Panc1 (cell line): ENCODE measurements at regions not wholly inside any gene's neighbourhood (a gene's known extent, or its start where the extent isn't known, plus 50 kb on each side); places are given as distances from the start of the nearest gene placed in this dataset.

Experiments
- POLR2AphosphoS5 ChIP-seq: IDR thresholded peaks from 2 replicates; pipeline ENCODE4 v1.6.1; 2012; ENCODE audit warnings: mild to moderate bottlenecking, low read depth, low read length, moderate library complexity
- TF ChIP-seq, protein P1 (sequence below): fragments of 450-650 bp; IDR thresholded peaks from 2 replicates; pipeline ENCODE4 v1.5.1; 2017; ENCODE audit warnings: mild to moderate bottlenecking

DNA sequence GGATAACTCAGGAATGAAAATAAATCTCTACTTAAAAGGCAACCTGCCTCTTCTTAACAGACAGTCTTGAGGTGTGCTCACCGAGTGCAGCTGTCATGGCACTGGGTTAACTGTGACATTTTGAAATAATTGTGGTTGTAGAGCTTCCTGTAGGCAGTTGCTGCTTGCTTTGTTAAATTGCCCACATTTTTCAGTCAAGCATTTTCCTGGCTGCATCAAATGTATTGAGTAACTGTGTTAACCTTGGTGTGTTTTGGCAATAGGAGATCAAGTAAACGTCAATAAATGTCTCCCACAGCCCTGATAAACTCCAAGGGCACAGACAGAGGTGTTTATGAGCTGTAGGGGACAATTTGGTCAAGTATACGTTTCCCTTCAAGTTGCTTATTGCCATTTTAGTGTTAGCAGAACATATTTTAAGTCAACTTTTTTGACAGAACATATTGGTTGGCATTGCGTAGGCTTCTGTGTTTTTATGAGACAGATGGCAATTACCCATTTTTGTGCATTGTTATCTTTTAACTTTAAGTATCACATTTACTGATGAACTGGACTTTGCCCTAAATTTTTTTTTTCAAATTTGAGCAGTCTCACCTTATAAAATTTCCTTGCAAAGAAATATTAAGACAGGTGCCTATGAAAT, 527.4 kb downstream of the C4orf33 start:
- TF ChIP-seq, protein P1, sequence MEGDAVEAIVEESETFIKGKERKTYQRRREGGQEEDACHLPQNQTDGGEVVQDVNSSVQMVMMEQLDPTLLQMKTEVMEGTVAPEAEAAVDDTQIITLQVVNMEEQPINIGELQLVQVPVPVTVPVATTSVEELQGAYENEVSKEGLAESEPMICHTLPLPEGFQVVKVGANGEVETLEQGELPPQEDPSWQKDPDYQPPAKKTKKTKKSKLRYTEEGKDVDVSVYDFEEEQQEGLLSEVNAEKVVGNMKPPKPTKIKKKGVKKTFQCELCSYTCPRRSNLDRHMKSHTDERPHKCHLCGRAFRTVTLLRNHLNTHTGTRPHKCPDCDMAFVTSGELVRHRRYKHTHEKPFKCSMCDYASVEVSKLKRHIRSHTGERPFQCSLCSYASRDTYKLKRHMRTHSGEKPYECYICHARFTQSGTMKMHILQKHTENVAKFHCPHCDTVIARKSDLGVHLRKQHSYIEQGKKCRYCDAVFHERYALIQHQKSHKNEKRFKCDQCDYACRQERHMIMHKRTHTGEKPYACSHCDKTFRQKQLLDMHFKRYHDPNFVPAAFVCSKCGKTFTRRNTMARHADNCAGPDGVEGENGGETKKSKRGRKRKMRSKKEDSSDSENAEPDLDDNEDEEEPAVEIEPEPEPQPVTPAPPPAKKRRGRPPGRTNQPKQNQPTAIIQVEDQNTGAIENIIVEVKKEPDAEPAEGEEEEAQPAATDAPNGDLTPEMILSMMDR, result no peak
- TF ChIP-seq POLR2AphosphoS5, result no peak
